Activated CD4-positive, alpha-beta T cell treated with anti-CD3 and anti-CD28 coated beads, Interleukin-2, amount 50 U/mL, for 16 hours (primary cell): ENCODE measurements at regions not wholly inside any gene's neighbourhood (a gene's known extent, or its start where the extent isn't known, plus 50 kb on each side); places are given as distances from the start of the nearest gene placed in this dataset.

Source experiments
- DNase-seq: peaks from one replicate; pipeline ENCODE4 v3.0.0-alpha.2; 2020

DNA sequence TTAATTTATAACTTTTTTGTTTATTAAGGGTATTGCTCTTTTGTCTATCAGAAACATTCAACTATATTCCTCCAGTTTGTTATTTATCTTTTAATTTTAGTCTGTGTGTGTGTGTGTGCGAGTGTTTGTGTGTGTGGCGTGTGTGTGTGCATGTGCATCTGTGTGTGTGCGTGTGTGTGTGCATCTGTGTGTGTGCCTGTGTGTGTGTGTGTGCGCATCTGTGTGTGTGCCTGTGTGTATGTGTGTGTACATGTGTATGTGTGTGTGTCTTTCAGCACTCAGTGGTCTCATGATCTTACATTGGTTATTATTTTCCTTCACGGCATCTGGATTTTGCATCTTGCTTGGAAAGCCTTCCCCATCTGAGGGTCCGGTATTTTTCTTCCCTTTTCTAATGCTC lies 281.1 kb upstream of the RTL1 start:
- no peak for DNase-seq

GRCh38 chr14:101185073-101185835 lies 281.7 kb upstream of the RTL1 start:
- no peak for DNase-seq

- no peak for DNase-seq
These were observed 282.4 kb upstream of the RTL1 start for GRCh38 chr14:101185946-101186345.

- no peak for DNase-seq
These were observed 283.0 kb upstream of the RTL1 start for GRCh38 chr14:101186544-101186943.

DNA sequence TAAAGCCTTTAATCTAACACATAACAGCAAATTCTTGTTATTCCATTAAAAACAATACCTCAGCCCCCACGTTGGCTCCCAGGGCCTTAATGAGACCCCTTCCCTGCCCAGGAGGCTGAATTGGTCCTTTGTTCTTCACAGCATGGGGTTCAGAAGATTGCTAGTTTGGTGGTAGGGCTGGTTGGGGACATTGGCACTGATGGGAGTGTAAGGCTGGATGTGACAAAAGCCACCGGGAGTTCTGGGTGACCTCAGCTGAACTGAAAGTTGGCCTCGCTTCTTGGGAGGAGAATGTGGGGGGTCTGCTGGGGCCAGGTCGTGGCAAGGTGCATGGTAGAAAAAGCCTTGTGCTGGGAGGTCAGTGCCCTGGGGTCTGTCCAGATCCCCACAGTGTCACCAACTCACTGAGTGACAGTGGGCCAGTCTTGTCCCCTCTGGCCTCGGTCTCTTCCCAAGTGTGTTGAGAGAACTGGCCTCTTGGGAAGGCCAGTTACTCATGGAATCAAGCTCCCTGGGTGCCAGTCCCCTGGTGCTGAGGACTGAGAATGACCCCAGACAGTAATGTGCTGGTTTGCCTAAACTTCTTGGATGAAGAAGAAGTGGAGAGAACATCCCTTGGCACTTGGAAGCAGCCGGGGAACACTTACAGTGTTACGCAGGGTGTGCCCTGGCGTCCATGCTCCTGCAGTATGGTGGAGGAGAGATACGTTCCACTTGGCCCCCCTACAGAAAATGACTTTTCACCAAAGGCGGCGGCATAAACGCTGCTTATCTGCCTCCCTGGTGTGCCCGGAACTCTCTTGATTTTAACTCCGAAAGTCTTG lies 283.7 kb upstream of the RTL1 start:
- no peak for DNase-seq

- no peak for DNase-seq
These were observed 284.5 kb upstream of the RTL1 start for GRCh38 chr14:101187816-101188570.

DNA sequence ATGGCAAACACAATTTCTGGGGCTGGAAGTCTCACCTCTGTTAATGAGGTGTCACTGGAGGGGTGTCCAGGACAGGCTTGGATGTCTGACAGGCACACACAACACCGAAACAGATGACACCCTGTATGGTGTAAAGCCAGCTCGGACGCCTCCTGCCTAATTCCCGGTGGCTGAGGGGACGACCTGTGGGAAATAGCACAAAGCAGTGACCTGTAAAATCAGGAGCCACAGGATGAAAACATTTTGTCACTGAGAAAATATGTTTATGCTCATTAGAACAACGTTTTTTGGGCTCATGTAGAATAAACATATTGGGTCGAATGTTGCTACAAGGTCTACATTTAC lies 285.0 kb upstream of the RTL1 start:
- no peak for DNase-seq

DNA sequence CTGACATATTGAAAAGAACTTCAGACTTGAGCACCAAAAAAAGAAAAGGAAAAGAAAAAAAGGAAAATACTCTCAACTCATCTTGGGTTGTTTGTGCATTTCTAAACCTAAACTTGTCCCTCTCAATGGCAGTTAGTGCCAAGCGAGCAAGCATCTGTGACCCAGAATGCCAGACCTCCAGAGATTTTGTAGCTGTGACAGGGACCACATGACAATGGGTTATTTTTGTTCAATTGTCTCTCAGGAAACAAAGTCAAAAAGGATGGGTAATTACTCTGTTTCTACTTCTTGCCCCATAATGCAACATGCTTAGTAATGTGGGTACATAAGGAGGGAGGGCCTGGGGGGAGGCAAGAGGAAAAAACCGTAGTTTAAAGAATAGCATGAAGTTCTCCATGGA lies 285.7 kb upstream of the RTL1 start:
- DNase-seq, result no peak

GRCh38 chr14:101189962-101190560 lies 286.5 kb upstream of the RTL1 start:
- DNase-seq, result no peak

DNA sequence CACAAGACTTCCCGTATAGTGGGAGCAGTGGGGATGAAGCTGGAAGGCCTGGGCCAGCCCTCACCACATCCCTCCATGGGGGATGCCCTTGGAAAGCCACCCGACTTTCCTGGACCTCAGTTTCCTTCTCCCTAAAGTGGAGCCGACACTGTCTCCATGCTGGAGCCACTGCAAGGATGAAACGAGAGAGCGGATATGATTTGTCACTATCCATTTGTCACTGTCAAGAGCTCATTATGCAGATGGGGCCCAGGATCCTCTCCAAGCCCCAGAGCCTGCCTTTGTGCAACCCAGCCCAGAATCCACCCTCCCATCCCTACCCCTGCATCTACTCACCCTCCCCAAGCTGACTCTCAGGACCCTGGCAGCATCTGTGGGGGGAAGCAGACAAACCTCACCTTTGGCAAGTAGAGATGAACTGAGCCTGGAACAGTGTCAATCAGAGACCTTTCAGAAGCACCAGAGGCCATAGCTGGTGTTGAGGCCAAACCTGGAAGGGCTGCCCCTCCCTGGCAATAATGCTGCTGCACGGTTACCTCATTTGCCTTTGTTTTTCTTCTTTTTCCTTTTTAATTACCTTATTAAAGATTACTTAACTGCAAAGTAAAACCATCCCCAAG lies 287.7 kb upstream of the RTL1 start:
- DNase-seq, result no peak

DNA sequence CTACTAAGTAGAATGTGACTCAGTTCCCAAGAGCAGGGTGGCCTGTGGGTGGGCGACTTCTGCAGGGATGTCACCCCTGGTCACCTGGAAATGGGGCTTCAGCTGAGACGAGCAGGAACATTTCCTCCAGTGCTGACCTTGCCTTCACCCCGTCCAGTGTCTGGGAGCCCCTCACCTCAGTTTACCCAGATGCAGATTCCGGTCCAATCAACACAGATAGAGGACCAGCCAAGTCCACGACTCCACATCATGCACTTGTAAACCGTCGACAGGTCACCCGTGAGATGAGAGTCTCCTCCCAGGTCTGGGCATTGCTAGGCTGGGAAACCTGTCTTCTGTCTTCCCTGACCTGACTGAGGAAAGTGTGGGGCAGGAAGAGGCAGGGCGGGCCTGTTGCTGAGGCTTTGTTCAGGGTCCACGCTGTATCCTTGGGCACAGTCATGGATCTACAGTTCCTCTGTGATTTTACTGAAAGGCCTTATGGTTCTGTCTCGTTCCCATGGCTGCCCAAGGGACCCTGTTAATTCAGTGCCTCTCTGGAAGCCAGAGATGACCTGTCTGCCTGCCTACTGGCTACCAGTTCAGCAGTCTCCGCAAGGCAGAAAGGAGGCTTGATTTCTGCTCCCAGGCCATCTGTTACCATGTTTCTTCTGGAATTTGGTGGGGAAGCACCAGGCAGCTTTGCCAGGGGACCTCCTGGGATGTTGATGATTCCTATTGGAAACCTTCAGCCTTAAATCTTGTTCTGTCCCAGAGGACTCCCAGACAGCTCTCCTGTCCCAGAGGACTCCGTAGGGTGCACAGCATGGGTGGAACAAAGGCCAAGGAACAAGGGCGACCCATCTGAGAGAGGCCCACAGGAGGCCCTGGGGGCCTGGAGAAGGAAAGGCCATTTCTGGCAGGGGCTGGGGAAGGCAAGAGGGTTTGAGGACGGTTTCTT lies 288.5 kb upstream of the RTL1 start:
- no peak for DNase-seq

- no peak for DNase-seq
These were observed 289.1 kb upstream of the RTL1 start for GRCh38 chr14:101192661-101193000.

DNA sequence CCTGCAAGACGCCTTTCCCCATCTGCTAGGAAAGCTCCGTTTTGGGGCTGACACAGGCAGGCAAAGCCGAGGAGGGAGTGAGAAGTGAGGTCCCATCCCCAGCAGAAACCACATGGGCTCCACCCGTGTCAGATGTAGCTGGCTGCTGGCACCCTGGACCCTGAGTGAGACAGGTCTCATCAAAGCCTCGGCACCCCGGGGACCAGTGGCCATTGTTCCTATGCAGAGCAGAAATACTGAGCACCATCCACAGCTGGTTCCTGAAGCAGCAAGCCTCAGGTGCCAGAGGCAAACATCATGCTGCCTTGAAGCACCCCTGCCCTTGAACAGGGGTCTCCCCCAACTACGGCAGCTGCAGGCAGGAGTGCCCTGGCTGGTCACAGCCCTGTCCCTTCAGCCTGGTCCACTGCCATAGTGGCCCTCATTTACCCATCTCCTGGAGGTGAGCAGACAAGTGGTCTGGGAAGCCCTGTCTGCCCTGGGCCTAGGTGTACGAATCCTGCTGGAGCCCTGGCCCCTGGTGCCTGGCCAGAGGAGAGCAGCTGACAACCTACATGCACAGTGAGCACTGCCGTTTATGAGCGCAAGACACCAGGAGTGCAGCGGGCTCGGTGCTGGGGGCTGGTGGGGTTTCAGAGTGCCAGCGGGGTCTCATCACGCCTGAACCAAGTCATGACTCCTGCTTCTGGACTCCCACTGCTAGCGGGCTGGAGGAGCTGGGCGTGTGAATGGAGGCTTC lies 289.8 kb upstream of the RTL1 start:
- no peak for DNase-seq

GRCh38 chr14:101193845-101194372 lies 290.4 kb upstream of the RTL1 start:
- no peak for DNase-seq

- no peak for DNase-seq
These were observed 291.1 kb upstream of the RTL1 start for GRCh38 chr14:101194373-101195308.

DNA sequence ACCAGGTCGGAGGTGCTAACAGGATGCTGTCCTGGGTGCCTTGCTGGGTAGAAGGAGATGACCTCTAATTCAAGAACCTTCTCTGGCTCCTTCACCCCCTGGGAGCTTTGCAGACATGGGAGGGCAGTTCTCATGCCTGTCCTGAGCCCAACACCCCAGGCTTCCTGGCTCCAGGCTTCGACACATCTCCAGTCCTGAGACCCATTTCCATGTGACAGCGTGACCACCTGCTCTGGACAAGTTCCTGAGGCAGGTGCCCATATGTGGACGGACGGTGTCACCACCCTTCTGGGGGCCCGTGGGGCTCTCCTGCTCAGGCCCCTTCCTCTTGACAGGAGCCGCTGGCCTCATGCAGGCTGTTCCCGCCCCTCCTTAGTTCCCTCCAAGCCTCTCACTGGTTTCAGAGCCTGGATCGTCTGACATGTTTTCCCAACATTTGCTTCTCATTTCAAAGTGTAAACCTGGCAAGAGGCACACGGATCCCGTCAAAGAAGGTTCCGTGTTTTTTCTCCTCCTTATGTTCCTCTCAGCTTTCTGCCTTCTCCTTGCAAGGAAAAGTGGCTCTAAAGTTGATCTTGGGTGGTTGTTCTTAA lies 291.9 kb upstream of the RTL1 start:
- no peak for DNase-seq

GRCh38 chr14:101196051-101196712 lies 292.7 kb upstream of the RTL1 start:
- DNase-seq, result no peak

DNA sequence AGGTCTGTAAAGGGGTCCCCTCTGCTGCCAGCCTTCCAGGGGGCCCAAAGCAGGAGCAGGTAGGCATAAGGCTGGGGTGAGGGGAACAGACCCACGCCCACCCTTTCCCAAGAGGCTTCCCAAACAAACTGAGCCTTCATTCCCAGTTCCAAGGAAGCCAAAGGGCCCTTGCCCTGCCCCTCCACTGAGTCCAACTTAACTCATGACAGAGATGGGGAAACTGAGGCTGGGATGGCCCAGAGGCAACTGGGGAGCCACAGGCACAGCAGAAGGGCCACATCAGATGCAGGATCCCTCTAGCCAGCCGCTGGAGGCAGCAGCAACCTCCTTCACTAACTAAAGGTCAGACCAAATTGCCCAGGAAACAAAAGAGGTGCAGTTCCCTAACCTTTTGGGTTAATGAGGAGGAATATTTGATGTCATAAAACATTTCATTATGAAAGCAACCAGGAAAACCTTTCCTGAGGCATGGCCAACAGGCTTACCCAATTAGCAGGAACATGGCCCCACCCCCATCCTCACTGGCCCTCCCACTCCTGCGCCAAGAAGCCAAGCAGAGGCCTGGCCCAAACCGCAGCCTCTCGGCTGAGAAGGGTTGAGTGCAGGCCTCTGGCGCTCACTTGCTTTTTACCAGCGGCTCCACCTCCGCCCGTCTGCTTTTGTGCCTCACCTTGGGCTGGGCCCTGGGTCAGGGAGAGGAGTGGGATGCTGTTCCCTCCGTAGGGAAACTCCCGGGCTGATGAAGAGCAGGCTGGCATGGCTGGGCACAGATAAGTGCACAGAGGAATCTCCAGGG lies 293.5 kb upstream of the RTL1 start:
- DNase-seq, result no peak
